Brain microvascular endothelial cell (primary cell): ENCODE measurements at regions not wholly inside any gene's neighbourhood (a gene's known extent, or its start where the extent isn't known, plus 50 kb on each side); places are given as distances from the start of the nearest gene placed in this dataset.
"Not testable (repeated sequence)": the region's sequence is repeated elsewhere in the genome, so short reads cannot be mapped to it uniquely, and the experiment has no call there.

Experiments used
- DNase-seq: peaks from one replicate; pipeline ENCODE4 v3.0.0-alpha.2; 2020
- H3K27ac ChIP-seq: fragments of 250-450 bp; sonication (Bioruptor Pico); 2 replicates; pipeline ENCODE4 v1.5.1; 2020; ENCODE audit warnings: mild to moderate bottlenecking, moderate library complexity
- H3K27me3 ChIP-seq: fragments of 250-450 bp; sonication (Bioruptor Pico); replicated peaks from 2 replicates; pipeline ENCODE4 v1.5.1; 2020; ENCODE audit warnings: mild to moderate bottlenecking
- H3K36me3 ChIP-seq: fragments of 250-450 bp; sonication (Bioruptor Pico); replicated peaks from 2 replicates; pipeline ENCODE4 v1.5.1; 2020; ENCODE audit warnings: mild to moderate bottlenecking
- H3K4me3 ChIP-seq: 2 replicates; pipeline ENCODE4 v1.5.1; 2011; ENCODE audit warnings: low read depth, mild to moderate bottlenecking, control low read depth, low read length, moderate library complexity
- in situ Hi-C: cut with HindIII; loops from 2 replicates; pipeline ENCODE4 v1.10.0; 2017; ENCODE audit warnings: low sequenced_read_pairs, low pct_ligation_motif_present
- TF ChIP-seq, protein P1 (sequence below): IDR thresholded peaks from 2 replicates; pipeline ENCODE4 v1.5.1; 2011; ENCODE audit warnings: low read depth, mild to moderate bottlenecking, moderate library complexity, low read length, control low read depth, inconsistent platforms; ENCODE audit errors: missing control alignments

DNA sequence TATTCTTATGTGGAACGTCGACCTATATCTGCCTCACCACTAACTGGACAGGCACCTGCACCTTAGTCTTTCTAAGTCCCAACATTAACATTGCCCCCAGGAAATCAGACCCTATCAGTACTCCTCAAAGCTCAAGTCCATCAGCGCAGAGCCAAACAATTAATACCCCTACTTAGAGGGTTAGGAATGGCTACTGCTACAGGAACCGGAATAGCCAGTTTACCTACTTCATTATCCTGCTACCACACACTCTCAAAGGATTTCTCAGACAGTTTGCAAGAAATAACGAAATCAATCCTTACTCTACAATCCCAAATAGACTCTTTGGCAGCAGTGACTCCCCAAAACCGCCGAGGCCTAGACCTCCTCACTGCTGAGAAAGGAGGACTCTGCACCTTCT is 123.1 kb upstream of the CRY1 start:
- in situ Hi-C loops, H3K27ac ChIP-seq, H3K4me3 ChIP-seq, H3K36me3 ChIP-seq, H3K27me3 ChIP-seq, DNase-seq: not testable (repeated sequence)

DNA sequence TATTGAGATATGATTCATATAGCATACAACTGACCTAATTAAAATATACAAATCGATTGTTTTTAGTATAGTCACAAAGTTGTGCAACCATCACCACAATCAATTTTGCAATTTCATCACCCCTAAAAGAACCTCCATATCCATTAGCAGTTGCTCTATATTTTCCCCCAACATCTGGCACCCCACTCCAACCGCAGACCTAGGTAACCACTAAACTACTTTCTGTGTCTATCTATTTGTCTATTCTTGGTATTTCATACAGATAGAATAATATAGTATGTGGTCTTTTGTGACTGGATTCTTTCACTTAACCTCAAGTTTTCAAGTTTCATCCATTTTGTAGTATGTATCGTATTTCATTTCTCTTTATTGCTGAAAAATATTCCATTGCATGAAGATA is 126.0 kb upstream of the CRY1 start:
- no peak overlapping the region for H3K4me3 ChIP-seq
- TF ChIP-seq, protein P1, sequence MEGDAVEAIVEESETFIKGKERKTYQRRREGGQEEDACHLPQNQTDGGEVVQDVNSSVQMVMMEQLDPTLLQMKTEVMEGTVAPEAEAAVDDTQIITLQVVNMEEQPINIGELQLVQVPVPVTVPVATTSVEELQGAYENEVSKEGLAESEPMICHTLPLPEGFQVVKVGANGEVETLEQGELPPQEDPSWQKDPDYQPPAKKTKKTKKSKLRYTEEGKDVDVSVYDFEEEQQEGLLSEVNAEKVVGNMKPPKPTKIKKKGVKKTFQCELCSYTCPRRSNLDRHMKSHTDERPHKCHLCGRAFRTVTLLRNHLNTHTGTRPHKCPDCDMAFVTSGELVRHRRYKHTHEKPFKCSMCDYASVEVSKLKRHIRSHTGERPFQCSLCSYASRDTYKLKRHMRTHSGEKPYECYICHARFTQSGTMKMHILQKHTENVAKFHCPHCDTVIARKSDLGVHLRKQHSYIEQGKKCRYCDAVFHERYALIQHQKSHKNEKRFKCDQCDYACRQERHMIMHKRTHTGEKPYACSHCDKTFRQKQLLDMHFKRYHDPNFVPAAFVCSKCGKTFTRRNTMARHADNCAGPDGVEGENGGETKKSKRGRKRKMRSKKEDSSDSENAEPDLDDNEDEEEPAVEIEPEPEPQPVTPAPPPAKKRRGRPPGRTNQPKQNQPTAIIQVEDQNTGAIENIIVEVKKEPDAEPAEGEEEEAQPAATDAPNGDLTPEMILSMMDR: no peak
- H3K36me3 ChIP-seq: no peaks in the 10 kb centered on the region
- in situ Hi-C loops: no loop called here
- no peak overlapping the region for H3K27ac ChIP-seq
- DNase-seq: no peak
- peaks cover 4% of the 10 kb centered on the region for H3K27me3 ChIP-seq

DNA sequence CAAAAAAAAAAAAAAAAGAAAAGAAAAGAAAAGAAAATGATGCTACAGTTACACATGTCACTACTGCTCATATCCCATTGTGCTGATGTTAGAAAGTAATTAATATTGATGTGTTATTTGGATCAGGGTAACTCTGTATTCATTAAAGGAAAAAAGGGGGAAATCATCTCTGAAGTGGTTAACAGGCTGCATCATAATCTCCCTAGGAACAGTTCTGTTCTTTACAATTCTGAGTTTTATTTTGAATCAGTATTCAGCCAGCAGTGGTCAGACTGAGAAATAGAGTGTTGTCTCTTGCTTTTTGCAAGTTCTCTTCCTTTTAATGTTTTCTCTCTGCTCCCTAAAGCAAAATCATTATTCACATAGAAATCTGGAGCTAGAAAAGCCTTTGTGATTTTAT is 128.6 kb upstream of the CRY1 start:
- no peak for DNase-seq
- Histone ChIP-seq H3K27ac (no peak overlapping the region), H3K27me3 (peaks cover 4% of the 10 kb centered on the region), H3K4me3 (no peak overlapping the region), H3K36me3 (no peaks in the 10 kb centered on the region)
- TF ChIP-seq, protein P1: no peak
- in situ Hi-C loops: no loop called here

DNA sequence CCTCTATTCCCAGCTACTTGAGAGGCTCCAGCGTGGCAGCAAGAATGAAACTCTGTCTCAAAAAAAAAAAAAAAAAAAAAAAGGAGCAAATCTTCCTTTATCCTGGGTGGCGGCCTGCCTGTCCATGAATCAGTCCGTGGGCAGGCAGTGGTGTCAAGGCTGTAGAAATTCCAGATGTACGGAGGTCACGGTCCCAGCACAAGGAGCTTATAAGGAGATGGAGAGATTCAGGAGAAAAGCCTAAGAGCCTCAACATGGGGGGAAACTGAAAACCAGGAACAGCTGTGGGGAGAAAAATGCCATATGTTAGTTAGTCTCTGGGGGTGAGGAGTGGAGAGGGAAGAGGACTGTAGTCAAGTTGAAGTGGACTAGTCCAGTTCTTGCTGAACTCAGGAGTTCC is 130.5 kb upstream of the CRY1 start:
- DNase-seq: no peak
- no peak overlapping the region for H3K4me3 ChIP-seq
- H3K36me3 ChIP-seq: no peaks in the 10 kb centered on the region
- H3K27ac ChIP-seq: no peak overlapping the region
- TF ChIP-seq, protein P1: no peak
- in situ Hi-C loops: no loop called here
- peaks cover 4% of the 10 kb centered on the region for H3K27me3 ChIP-seq

DNA sequence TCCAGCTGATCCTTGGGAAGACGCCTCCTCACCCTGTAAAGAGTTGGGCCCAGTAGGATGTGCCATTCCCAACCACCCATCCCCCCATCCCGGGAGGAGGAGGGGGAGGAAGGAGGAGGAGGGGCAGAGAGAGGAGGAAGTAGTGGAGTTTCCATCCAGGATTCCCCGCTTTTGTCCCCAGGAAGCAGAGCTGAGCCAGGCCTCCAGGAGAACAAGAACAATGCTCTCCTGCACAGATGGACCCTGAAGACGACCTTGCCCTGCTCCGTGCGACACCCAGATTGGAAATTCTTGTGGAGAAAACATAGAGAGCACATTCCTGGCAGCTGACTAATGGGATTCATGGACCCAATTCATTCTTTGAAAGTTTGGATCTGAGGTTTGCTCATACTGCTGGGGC is 132.3 kb upstream of the CRY1 start:
- in situ Hi-C loops: no loop called here

DNA sequence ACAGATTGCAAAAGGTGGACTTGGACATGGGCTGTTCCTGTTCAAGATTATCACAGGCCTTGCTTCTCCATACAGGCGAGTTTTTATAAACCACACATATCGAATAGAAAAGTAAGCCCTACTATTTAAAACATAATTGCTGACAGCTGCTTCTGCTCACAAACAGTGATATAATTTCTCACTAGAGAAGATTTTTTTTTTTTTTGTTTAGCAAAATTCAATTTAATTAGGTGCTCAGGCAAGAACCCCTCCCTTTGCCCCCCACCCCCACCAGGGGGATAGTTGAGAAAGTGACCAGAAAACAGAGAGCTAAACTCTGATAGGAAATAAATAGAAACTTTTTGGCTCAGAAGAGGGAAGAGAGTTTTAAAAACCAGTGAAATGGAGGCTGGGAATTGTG is 132.8 kb upstream of the CRY1 start:
- TF ChIP-seq, protein P1: no peak
- DNase-seq: no peak
- in situ Hi-C loops: no loop called here
- no peak overlapping the region for H3K27ac ChIP-seq
- no peaks in the 10 kb centered on the region for H3K36me3 ChIP-seq
- H3K27me3 ChIP-seq: peaks cover 2% of the 10 kb centered on the region
- H3K4me3 ChIP-seq: no peak overlapping the region

More for the DNA sequence above, 132.3 kb upstream of the CRY1 start:
- TF ChIP-seq, protein P1: no peak
- peak; percentile 31 for DNase-seq
- Histone ChIP-seq H3K27ac (no peak overlapping the region), H3K27me3 (peaks cover 4% of the 10 kb centered on the region), H3K36me3 (no peaks in the 10 kb centered on the region), H3K4me3 (no peak overlapping the region)
